Vagina (tissue), 2 donors: ENCODE measurements at regions not wholly inside any gene's neighbourhood (a gene's known extent, or its start where the extent isn't known, plus 50 kb on each side); places are given as distances from the start of the nearest gene placed in this dataset.

Experiments
- DNase-seq, 2 donors: peaks; one replicate each; pipeline ENCODE4 v3.0.0-alpha.2; 2017; ENCODE audit errors: extremely low spot score in 2 of 2
- H3K27ac ChIP-seq: fragments of 200-600 bp; sonication (generic); one replicate; pipeline ENCODE4 v1.5.1; 2019
- H3K27me3 ChIP-seq: fragments of 200-600 bp; sonication (generic); one replicate; pipeline ENCODE4 v1.5.1; 2019
- H3K36me3 ChIP-seq, 2 donors: fragments of 200-600 bp; sonication (generic); one replicate each; pipeline ENCODE4 v1.5.1; 2017 to 2019
- H3K4me1 ChIP-seq: fragments of 200-600 bp; sonication (generic); one replicate; pipeline ENCODE4 v1.5.1; 2019
- H3K4me3 ChIP-seq, 2 donors: fragments of 200-600 bp; sonication (generic); 1 replicate in 1 of 2; 2 replicates in 1 of 2; pipeline ENCODE4 v1.5.1; 2016 to 2019
- H3K9me3 ChIP-seq: fragments of 200-600 bp; sonication (generic); one replicate; pipeline ENCODE4 v1.5.1; 2019
- CTCF ChIP-seq, 3 experiments: fragments of 450-650 bp in 2 of 3; fragments of 200-600 bp in 1 of 3; sonication (generic) in 1 of 3; IDR thresholded peaks; one replicate each; pipeline ENCODE4 v1.5.1; 2017 to 2019; ENCODE audit warnings: antibody characterized with exemption in 3 of 3, mild to moderate bottlenecking in 2 of 3, moderate library complexity in 2 of 3
- POLR2A ChIP-seq, 2 donors: fragments of 450-650 bp; IDR thresholded peaks; one replicate each; pipeline ENCODE4 v1.6.1; 2017; ENCODE audit warnings: antibody characterized with exemption in 2 of 2, mild to moderate bottlenecking in 2 of 2, moderate library complexity in 2 of 2
- POLR2AphosphoS5 ChIP-seq, 2 donors: sonication (generic); formaldehyde crosslinking; IDR thresholded peaks; one replicate each; pipeline ENCODE4 v1.9.0; 2017; ENCODE audit warnings: antibody characterized with exemption in 2 of 2, mild to moderate bottlenecking in 2 of 2, low read depth in 1 of 2; ENCODE audit not compliant: insufficient read depth in 1 of 2
- intact Hi-C: fragments of 100-400 bp; cut with DNase I; formaldehyde crosslinking; loops from one replicate; pipeline ENCODE4 v1.15.1; 2023

- no peaks in the 10 kb centered on the region for H3K36me3 ChIP-seq
- H3K27ac ChIP-seq = no peak overlapping the region
- no peak for TF ChIP-seq POLR2A (IDR thresholded peaks at IDR 0.05)
- no peak for TF ChIP-seq CTCF (IDR thresholded peaks at IDR 0.05)
- no peak for TF ChIP-seq POLR2AphosphoS5 (IDR thresholded peaks at IDR 0.05; ENCODE audit: insufficient read depth in 1 of 2, low read depth in 1 of 2)
- H3K4me3 ChIP-seq = no peak overlapping the region
- intact Hi-C loops = no loop called here
- H3K4me1 ChIP-seq = no peaks in the 10 kb centered on the region
- H3K27me3 ChIP-seq = no peaks in the 10 kb centered on the region
- DNase-seq = no peak
- no peaks in the 10 kb centered on the region for H3K9me3 ChIP-seq
Measured at GRCh38 chr7:13581097-13581496, 408.4 kb downstream of the ETV1 start.

GRCh38 chr7:13593854-13594253, 395.6 kb downstream of the ETV1 start:
- no peaks in the 10 kb centered on the region for H3K9me3 ChIP-seq
- H3K27ac ChIP-seq = no peak overlapping the region
- H3K4me3 ChIP-seq = no peak overlapping the region
- intact Hi-C loops = no loop called here
- DNase-seq = no peak
- H3K4me1 ChIP-seq = no peaks in the 10 kb centered on the region
- TF ChIP-seq CTCF (IDR thresholded peaks at IDR 0.05) (no peak), POLR2AphosphoS5 (IDR thresholded peaks at IDR 0.05; ENCODE audit: insufficient read depth in 1 of 2, low read depth in 1 of 2) (no peak), POLR2A (IDR thresholded peaks at IDR 0.05) (no peak)
- H3K27me3 ChIP-seq = no peaks in the 10 kb centered on the region
- H3K36me3 ChIP-seq = no peaks in the 10 kb centered on the region

GRCh38 chr7:13602036-13602435, 387.4 kb downstream of the ETV1 start:
- TF ChIP-seq POLR2AphosphoS5 (IDR thresholded peaks at IDR 0.05; ENCODE audit: insufficient read depth in 1 of 2, low read depth in 1 of 2) (no peak), CTCF (IDR thresholded peaks at IDR 0.05) (no peak), POLR2A (IDR thresholded peaks at IDR 0.05) (no peak)
- H3K4me3 ChIP-seq = no peak overlapping the region
- H3K4me1 ChIP-seq = no peaks in the 10 kb centered on the region
- no peaks in the 10 kb centered on the region for H3K36me3 ChIP-seq
- no peaks in the 10 kb centered on the region for H3K9me3 ChIP-seq
- no peak overlapping the region for H3K27ac ChIP-seq
- H3K27me3 ChIP-seq = no peaks in the 10 kb centered on the region
- DNase-seq = no peak
- intact Hi-C loops = no loop called here

GRCh38 chr7:13603016-13603415, 386.4 kb downstream of the ETV1 start:
- no peak overlapping the region for H3K27ac ChIP-seq
- TF ChIP-seq CTCF (IDR thresholded peaks at IDR 0.05) = no peak
- TF ChIP-seq POLR2A (IDR thresholded peaks at IDR 0.05) = no peak
- no peak for TF ChIP-seq POLR2AphosphoS5 (IDR thresholded peaks at IDR 0.05; ENCODE audit: insufficient read depth in 1 of 2, low read depth in 1 of 2)
- H3K36me3 ChIP-seq = no peaks in the 10 kb centered on the region
- no peak overlapping the region for H3K4me3 ChIP-seq
- H3K9me3 ChIP-seq = no peaks in the 10 kb centered on the region
- H3K27me3 ChIP-seq = no peaks in the 10 kb centered on the region
- intact Hi-C loops = no loop called here
- DNase-seq = no peak
- H3K4me1 ChIP-seq = no peaks in the 10 kb centered on the region

- DNase-seq = no peak
- TF ChIP-seq POLR2A (IDR thresholded peaks at IDR 0.05) (no peak), POLR2AphosphoS5 (IDR thresholded peaks at IDR 0.05; ENCODE audit: insufficient read depth in 1 of 2, low read depth in 1 of 2) (no peak), CTCF (IDR thresholded peaks at IDR 0.05) (no peak)
- H3K4me1 ChIP-seq = no peaks in the 10 kb centered on the region
- no peaks in the 10 kb centered on the region for H3K27me3 ChIP-seq
- H3K36me3 ChIP-seq = no peaks in the 10 kb centered on the region
- intact Hi-C loops = no loop called here
- no peaks in the 10 kb centered on the region for H3K9me3 ChIP-seq
- no peak overlapping the region for H3K4me3 ChIP-seq
- H3K27ac ChIP-seq = no peak overlapping the region
Measured at GRCh38 chr7:13603661-13604060, 385.8 kb downstream of the ETV1 start.
